ENCODE measurements at regions not wholly inside any gene's neighbourhood (a gene's known extent, or its start where the extent isn't known, plus 50 kb on each side); places are given as distances from the start of the nearest gene placed in this dataset.

DNA sequence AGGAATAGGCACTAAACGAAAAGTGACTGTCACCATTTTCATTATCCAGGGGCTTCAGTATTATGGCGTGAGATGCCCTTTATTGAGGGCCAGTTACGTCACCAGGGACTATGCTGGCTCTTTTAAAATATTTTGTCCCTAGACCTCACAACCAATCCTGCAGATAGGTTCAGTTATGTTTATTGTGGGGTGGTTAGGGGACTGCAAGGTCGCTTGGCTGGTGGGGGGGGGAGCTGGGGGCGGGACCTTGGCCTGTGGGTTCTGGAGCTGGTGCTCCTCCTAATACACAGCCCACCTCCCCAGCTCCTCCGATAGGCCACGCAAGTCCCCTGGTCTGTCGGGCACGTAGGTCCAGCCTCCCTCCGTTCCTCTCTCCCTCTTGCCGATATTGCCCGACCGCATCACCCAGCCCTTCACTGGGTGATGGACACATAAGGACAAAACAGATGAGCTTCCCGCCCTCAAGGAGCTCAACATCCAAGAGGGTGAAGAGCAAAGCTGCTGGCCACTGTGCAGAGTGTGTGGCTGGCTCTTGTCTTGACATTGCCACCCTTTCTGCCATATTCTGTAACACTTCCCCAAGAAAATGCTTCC lies 271.8 kb downstream of the MATN1 start:
- TF ChIP-seq, protein P1, sequence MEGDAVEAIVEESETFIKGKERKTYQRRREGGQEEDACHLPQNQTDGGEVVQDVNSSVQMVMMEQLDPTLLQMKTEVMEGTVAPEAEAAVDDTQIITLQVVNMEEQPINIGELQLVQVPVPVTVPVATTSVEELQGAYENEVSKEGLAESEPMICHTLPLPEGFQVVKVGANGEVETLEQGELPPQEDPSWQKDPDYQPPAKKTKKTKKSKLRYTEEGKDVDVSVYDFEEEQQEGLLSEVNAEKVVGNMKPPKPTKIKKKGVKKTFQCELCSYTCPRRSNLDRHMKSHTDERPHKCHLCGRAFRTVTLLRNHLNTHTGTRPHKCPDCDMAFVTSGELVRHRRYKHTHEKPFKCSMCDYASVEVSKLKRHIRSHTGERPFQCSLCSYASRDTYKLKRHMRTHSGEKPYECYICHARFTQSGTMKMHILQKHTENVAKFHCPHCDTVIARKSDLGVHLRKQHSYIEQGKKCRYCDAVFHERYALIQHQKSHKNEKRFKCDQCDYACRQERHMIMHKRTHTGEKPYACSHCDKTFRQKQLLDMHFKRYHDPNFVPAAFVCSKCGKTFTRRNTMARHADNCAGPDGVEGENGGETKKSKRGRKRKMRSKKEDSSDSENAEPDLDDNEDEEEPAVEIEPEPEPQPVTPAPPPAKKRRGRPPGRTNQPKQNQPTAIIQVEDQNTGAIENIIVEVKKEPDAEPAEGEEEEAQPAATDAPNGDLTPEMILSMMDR (IDR thresholded peaks at IDR 0.05), result no peak
- no peak for TF ChIP-seq POLR2A (IDR thresholded peaks at IDR 0.05)

Measured in thyroid gland (tissue), 4 donors.